EL (cell line): ENCODE measurements at regions not wholly inside any gene's neighbourhood (a gene's known extent, or its start where the extent isn't known, plus 50 kb on each side); places are given as distances from the start of the nearest gene placed in this dataset.
A peak's percentile ranks its signal among the peaks of the same experiment; 100 is the strongest.
"Not testable (repeated sequence)": the region's sequence is repeated elsewhere in the genome, so short reads cannot be mapped to it uniquely, and the experiment has no call there.

Experiments used
- DNase-seq: peaks from one replicate; pipeline ENCODE4 v3.0.0-alpha.2; 2016

DNA sequence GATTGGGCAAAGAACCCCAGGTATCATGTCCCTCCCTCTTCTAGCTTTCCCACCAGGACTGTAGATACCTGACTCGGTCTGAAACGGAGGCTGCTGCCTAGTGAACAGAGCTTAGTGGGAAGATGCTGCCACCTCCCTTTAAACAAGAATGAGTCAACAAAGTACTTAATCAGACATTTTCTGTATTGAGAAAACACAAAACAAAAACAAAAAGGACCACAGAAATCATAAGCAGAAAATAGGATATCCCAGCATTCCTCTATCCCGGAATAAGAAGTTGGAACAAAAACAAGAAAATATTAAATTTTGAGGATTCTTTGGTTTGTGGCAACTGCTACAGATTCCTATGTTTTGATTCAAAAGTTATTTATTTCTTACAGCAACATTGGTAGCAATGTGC is 51.7 kb upstream of the COL8A1 start:
- DNase-seq, result peak; percentile 43

DNA sequence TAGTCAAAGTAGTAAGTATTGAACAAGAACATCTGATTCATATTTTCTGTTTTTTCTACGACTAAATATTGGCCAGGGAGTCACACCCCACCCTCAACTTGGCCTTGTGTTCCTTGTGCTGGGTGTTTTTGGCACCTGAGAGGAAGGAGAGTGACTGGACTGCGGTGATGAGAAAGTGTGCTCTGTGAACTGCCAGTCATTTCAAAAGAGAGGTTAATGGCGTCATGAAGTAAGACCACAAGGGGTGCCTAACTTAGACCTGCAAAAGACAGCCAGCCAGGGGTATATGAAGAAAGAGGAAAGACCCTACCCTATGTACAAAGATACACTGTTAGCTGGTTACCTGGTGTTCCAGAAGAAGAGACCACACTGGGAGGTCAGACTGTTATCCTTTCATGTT is 58.4 kb upstream of the COL8A1 start:
- DNase-seq, result no peak

DNA sequence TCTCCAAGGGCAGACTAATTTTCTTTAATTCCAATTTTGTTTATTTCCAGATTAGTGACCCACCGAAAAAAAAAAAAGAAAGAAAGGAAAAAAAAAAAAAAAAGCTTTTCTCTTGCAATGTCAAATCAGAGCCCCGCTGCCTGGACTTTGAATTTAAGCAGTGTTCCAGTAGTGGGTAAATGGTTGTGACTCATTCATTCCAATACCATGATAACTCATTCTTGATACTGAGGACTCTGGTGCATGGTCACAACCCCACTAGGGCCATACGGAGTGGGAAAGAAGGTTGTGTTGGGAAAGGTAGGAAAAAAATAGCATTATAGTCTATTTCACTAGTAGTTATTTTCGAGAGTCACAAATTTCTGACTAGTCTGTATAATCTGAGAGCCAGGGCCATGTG is 59.1 kb upstream of the COL8A1 start:
- DNase-seq, result peak; percentile 92

DNA sequence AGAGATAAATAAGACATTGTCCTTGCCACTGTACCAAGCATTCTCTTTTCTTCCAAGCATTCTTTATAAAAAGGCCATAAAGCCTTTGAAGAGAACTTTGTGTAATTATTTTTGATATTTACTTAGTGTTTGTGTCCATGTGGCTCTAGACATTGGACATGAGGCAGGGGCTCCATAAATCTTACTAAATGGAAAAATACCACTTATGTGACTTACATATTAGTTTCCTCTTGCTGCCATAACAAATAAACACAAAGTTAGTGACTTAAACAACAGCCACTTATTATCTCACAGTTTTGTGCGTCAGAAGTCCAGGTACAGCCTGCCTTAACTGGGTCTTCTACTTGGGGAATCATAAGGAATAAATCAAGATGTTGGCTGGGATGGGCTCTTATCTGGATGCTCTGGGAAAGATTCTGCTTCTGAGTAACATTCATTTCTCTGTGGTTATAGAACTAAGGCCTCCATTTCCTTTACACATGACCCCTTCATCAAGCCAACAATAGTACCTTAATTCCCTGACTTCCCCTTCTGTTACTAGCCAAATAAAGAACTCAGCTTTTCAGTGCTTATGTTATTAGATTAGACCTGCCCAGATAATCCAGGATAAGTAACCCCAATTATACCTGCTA is 59.9 kb upstream of the COL8A1 start:
- DNase-seq, result peak; percentile 18

DNA sequence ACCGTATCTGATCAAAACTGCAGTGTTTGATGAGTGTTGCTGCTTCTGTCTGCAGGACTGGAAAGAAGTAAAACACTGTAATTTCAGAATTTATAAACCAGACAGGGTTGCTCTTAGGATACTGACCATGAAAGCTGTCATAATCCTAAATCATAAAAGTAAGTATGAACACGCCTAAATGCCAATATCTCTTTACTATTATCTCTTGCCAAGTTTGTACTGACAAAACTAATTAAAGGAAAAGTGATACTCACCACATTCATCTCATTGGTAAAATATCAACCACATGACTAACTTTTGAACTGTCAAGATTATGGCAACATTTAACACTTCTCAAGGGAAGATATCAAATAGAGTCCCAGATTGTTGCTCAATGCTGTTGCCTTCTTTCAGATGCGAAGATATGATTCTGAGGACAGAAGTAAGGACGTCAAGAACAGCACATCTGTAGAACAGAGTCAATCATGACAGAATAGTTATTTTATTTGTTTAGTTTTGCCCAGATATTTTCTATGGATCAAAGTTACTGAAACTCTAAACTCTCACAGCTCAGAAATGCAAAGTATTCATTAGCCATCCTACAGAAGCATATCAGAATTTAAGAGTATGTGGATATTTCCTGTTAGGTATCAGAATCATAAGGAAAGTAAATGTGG is 61.4 kb upstream of the COL8A1 start:
- peak; percentile 66 for DNase-seq

DNA sequence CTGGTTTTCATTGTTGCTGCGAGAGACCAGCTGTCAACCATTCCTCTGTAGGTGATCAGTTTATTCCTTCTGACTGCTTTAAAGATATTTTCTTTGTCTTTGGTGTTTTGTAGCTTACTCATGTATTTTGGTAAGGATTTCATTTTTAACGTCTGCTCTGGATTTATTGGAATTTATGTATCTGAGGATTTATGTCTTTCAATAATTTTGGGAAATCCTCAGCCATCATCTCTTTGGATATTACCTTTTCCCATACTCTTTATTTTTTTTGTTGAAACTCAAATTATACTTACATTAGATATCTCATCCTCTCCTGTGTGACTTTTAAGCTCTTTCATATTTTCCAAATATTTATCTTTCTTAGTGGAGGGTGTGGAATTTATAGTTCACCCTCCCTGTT is 62.7 kb upstream of the COL8A1 start:
- DNase-seq, result no peak

DNA sequence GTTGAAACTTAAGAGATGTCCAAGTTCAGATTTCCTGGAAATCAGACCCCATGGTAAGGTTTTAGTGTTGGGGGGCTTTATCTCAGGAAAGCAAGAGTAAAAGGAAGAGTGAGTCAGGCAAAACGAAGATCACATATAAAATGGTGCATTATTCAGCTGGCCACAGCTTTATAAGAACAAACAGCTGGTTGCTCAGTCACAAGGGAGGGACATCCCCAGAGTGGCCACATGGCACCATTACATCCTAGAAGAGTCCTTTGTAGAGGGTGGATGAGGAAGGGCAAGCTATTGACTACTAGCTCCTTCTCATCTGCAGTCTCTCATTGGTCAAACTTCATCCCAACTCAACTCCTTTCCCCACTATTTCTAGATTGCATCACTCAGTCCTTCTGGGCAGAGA is 68.3 kb upstream of the COL8A1 start:
- DNase-seq, result no peak

DNA sequence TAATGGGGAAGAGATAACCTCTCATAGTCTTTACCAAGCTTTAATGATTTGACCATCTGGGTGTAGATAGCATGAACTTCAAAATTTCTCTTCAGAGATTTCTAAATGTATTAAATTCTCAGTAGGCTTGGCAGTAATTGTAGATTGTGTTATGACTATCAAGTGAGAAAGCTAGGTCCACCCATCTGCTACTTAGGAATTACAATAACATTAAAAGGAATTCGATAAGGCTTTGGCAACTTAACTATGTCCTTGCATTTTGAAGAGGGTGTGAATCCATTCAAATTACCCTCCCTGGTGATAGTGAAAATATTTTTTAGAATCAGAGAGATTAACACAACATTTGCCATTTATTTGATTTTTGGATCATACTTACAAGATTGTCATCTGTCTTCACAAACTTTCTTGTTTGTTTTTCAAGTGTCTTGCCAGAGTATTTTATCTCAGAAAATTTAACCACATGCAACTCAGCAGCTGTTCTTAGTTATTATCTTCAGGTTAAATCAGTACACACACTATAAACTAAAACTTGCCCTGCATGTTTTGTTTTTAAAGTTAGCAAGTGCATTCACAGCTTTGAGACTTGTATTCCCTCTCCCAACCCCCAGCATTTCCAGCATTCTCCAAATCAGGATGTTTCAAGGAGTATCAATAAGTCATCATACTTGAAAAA is 69.6 kb upstream of the COL8A1 start:
- no peak for DNase-seq

DNA sequence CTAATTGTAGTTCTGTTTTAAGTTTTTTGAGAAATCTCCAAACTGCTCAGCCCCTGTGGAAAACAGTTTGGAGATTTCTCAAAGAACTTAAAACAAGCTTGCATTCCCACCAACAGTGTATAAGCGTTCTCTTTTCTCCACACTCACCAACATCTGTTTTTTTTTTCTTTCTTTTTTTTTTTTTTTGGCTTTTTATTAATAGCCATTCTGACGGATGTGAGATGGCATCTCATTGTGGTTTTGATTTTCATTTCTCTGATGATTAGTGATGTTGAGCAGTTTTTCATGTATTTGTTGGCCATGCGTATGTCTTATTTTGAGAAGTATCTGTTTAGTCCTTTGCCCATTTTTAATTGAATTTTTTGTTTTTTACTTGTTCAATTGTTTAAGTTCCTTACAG is 73.1 kb upstream of the COL8A1 start:
- peak; percentile 63 for DNase-seq

DNA sequence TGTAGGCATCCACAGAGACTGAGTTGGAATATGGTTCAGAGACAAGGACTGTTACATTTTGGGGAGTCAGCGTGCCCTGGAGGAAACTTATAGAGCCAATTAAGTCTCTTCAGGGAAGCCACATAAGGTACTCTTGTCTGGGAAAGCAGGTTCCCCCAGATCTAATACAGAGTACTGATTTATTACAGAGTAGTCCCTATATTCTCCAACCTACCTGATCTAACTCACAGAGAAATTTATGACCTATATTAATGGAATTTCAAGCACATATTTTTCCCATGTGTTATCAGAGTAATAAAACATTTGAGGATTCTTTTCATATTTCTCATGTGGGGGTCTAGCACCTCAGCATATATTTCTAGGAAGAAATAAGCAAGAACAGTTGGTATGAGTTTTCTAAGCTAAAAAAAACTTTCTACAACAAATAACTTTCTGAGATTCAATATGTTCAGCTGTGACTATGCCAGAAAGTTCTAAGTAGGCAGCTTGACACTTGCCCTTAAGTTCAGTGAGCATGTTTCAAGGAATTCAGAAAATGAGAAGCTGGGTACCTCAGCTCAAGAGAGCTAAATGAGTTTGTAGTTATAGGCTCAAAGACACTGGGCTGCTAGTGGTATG is 75.3 kb upstream of the COL8A1 start:
- peak; percentile 94 for DNase-seq

DNA sequence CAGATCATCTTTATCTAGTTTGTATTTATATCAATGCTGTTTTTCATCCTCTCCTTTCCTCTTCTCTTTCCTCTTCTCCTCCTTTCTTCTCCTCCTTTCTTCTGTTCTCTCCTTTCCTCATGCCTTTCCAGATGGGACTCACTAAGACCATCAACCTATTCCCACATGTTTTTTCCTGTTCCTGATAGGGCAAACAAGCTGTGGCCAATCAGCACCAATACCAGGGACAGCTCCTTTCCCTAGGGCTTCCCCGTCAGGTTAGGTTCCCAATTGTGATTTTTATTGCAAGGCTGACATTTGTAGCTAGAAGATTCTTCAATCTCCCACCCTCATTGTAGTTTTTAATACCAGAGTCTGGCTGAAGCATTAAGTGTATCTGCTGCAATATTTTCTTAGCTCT is 76.3 kb upstream of the COL8A1 start:
- peak; percentile 50 for DNase-seq

DNA sequence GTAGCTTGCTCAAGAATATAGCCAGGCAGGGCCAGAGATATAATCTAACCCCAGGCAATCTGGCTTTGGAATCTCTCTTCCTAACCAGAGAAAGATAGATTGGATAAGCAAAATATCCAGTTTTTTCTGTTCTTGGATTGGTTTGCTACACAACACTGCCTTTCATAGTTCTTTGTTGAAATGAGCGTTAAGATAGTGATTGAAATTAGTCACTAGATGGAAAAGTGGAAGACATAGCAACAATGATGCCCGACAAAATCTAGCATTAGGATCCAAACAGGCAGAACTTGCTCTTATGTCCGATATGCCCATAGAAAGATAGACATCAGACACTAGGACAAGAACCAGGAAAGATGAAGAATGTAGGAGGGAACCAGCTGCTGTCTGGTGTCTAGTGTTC is 77.3 kb upstream of the COL8A1 start:
- DNase-seq, result no peak

DNA sequence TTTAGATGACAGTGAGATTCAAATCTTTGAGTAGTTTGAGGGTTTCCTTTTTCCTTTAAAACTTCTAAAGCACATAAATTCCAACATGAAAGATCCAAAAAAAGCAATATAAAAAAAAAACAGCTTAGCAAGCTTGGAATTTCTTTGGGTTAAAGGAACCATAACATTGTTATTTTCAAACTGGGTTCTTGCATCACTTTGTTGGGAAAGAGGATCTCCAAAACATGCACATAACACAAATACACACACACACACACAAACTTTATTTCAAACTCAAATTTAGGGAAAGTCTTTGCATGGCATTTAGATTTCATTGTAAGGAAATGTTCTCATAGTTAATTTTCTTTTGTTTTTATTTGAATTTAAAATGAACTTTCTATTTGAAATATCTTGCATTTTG is 79.2 kb upstream of the COL8A1 start:
- no peak for DNase-seq

DNA sequence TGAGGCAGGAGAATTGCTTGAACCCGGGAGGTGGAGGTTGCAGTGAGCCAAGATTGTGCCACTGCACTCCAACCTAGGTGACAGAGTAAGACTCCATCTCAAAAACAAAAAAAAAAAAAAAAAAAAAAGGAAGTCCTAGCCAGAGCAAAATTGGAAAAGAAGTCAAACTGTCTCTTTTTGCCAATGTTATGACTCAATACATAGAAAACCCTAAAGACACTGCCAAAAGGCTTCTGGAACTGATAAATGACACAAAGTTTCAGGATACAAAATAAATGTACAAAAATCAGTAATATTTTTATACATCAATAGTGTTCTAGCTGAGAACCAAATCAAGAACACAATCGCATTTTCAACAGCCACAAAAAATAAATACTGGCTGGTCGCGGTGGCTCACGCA is 82.5 kb upstream of the COL8A1 start:
- DNase-seq, result not testable (repeated sequence)

DNA sequence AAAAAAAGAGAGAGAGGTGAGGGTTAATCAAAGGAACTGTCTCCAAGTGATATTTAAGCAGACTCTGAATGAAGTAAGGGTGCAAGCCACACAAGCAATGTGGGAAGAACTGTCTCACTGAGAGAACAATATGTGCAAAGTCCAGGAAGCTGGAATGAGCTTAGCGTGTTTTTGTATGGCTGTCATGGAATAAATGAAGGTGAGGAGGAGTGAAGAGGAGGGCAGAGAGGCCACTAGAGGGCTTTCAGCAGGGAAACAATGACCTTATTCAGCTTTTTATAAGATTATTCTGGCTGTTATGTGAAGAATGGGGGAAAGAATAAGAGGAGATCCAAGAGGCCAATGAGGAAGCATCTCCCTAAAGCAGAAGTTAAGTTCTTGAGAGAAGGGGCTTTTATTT is 86.9 kb upstream of the COL8A1 start:
- DNase-seq, result no peak

DNA sequence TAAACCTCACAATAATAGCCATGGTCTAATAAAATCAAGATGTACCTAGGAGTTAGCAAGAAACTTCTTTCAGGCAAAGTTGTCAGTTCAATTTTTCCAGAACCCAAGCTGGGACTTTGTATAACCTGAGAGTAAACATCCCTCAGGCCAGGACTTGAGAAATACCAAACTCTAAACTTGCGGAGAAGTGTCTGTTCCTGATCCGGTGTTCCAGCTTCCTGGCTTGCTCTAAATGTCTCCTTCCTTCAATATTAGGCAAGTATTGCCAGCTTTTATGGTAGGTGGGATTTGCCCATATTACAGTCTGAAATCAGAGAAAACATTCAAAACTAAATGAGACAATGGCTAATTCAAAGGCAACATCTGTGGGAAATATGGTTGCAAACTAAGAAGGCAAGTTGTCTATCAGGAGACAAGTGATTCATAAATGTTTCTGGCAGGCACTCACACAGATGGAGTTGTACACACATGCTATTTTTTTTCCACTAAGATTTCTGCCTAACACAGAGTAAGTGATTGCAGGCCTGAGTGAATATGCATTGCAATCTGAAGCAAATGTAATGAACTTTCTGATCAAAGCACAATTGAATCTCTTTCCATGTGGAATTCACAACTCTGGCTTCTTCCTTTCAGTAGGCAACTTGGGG is 88.3 kb upstream of the COL8A1 start:
- DNase-seq, result peak; percentile 41

DNA sequence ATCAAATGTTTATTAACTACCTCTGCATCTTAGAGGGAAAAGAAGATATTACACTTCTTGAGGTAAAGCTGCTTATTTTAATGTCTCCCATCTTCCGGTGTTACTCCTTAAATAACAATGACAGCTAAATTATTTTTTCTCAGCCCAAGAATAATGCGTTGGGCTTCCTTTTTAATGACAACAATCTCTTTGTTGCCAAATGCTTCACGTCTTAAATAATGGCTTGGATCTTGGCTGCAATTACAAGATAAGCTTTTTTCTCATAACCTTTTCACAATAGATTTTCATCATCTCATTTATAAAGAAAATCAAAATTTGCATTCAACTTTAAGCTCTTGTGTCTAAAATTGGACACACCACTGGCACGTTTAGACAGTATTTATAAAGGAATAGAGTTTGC is 89.2 kb upstream of the COL8A1 start:
- DNase-seq, result no peak

DNA sequence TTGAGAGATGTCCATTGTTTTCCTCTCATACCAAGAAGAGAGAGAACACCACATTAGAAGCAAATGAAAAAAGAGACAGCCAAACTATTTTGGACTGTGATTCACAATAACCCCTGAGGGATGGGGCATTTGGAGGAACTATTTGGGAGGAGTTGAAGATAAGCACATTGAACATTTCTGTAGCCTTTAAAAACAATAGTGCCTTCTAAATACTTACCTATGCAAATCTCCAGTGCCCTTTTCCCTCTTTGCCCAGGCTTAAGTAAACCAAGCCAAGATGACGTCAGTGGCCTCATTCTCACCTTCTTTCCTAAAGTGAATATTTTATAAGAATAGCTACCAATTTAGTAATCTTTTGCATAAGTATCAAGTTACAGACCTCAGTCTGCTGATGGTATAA is 89.7 kb upstream of the COL8A1 start:
- DNase-seq, result no peak

DNA sequence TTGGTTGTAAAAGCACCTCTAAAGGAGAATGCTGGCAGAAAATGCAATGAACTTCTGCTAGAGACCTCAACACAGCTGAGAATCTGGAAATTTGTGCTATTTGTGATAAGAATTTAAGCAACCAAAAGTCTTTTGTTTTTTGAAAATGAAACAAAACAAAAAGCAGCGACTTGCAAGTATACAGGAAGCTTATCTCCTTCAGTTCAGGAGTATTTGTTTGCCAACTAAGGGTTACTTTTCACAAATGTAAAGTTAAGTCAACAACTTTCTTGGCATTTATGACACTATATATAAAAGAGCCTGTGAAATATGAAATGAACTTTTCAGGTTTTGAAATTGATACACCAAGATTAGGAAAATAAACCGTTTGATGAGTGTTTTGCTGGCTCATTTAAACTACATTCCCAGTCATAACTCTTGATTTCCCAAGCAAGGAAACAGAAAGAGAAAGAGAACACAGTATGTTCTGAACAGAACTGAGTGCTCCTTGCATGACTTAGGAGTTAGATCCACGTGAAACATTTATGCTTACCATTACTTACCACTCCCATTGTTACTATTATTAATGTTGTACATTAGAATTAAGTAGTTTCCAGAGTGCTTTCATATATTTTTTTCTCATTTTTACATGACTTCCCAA is 92.3 kb upstream of the COL8A1 start:
- peak; percentile 17 for DNase-seq

DNA sequence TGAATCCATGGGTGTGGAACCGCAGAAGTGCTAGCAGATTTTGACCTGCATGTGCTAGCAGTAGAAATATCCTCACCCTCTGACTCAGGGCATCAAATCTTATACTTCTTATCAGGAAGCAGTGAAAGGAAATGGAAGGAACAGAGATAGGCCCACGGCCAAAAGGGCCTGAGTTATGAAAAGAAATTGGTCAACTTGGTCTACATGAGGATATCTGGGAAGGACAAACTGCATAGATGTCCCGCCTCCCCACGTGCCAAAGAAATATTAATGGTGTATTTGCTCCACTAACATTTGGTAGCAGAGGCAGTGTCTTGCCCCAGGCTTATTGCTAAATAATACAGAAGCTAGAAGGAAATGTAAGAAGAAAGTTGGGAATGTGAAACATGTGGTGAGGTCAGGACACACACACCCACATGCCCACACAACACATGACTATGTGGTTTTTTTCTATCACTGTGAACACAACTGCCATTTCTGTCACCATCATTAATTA is 93.6 kb upstream of the COL8A1 start:
- DNase-seq, result peak; percentile 92

DNA sequence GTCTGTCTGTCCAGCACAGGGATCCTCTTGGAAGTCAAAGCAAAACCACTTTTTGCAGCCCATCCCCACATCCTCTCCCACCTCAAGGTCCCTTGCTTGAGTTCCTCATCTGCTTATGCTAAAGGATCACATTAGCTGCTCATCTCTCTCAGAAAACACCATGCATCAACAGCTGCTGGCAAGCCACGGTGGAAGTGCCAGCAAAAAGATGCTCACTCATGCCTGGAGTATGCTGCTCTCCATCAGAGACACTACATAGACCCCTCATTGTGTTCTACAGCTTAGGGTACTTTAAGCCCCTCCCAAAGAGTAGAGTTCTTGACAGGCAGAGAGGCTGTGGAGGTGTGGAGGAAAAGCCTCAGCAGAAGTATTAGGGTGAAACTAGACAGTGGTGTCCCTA is 94.6 kb upstream of the COL8A1 start:
- DNase-seq, result peak; percentile 26

DNA sequence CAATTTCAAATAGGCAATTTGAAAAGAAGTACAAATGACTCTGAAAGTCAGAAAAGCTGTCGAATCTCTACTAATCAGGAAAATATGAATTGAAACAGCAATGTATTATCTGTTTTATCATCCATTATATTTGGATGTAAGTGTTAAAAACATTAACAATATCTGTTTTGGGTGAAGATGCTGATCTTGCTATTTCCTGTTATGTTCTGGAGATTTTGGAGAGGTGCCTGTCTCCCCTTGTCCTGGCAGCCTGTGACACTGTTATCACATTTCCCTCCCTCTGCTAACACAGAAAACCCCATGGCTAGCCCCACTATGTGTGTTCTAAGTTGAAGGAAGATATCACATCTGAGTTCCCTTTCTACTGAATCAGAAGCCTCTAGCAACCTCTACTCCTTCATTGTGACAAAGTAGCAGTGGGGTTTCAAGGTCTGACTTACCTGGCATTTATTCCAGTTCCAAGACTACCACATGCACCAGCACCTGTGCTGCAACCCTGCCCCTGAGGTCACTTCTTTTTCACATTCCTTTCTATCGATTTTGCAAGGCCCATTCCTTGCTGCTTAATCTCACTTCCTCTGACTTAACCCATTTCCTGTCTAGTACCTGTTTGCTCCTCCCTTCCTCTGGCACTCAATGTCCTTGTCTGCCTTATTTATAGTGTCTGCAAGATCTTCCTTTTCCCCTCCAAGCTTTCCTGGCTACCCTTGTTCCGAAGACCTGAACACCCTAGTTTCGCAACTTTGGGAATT is 95.5 kb upstream of the COL8A1 start:
- peak; percentile 53 for DNase-seq
